GM12864 (cell line): ENCODE measurements at regions not wholly inside any gene's neighbourhood (a gene's known extent, or its start where the extent isn't known, plus 50 kb on each side); places are given as distances from the start of the nearest gene placed in this dataset.

Source experiments
- DNase-seq: peaks from one replicate; pipeline ENCODE4 v3.0.0-alpha.2; 2011; ENCODE audit warnings: low read depth
- H3K4me3 ChIP-seq: 2 replicates; pipeline ENCODE4 v1.5.1; 2011; ENCODE audit warnings: mild to moderate bottlenecking, low read depth, low read length, control low read depth
- CTCF ChIP-seq: IDR thresholded peaks from 2 replicates; pipeline ENCODE4 v1.5.1; 2011; ENCODE audit warnings: low read depth, mild to moderate bottlenecking, moderate library complexity, low read length, control low read depth, inconsistent platforms; ENCODE audit errors: missing control alignments

- TF ChIP-seq CTCF, result no peak
- no peak for DNase-seq
- no peak overlapping the region for H3K4me3 ChIP-seq
These were observed 269.4 kb upstream of the RAB6C start for GRCh38 chr2:129709956-129710598.

GRCh38 chr2:129710670-129711495 is 268.6 kb upstream of the RAB6C start:
- no peak for DNase-seq
- no peak overlapping the region for H3K4me3 ChIP-seq
- no peak for TF ChIP-seq CTCF

- DNase-seq, result no peak
- H3K4me3 ChIP-seq, result no peak overlapping the region
- TF ChIP-seq CTCF, result no peak
These were observed 267.4 kb upstream of the RAB6C start for GRCh38 chr2:129711816-129712675.

- TF ChIP-seq CTCF, result no peak
- no peak for DNase-seq
- H3K4me3 ChIP-seq, result no peak overlapping the region
These were observed 266.8 kb upstream of the RAB6C start for GRCh38 chr2:129712676-129712985.

- no peak for TF ChIP-seq CTCF
- no peak for DNase-seq
These were observed 266.1 kb upstream of the RAB6C start for GRCh38 chr2:129713337-129713736.

GRCh38 chr2:129716781-129717559 is 262.5 kb upstream of the RAB6C start:
- no peak overlapping the region for H3K4me3 ChIP-seq
- TF ChIP-seq CTCF, result no peak
- DNase-seq, result no peak

More at GRCh38 chr2:129713337-129713736, 266.1 kb upstream of the RAB6C start:
- H3K4me3 ChIP-seq, result no peak overlapping the region
